ENCODE measurements at regions not wholly inside any gene's neighbourhood (a gene's known extent, or its start where the extent isn't known, plus 50 kb on each side); places are given as distances from the start of the nearest gene placed in this dataset.
"Not testable (repeated sequence)": the region's sequence is repeated elsewhere in the genome, so short reads cannot be mapped to it uniquely, and the experiment has no call there.

- DNase-seq (ENCODE audit: low read depth, low spot score), result no peak
- in situ Hi-C loops (cut with HindIII; ENCODE audit: low pct_unique_long_range_greater_than_20kb, low sequenced_read_pairs), result no loop called here
Observed at GRCh38 chr11:96785073-96785472, 395.3 kb downstream of the JRKL start.

GRCh38 chr11:96794152-96794551, 404.3 kb downstream of the JRKL start:
- in situ Hi-C loops (cut with HindIII; ENCODE audit: low pct_unique_long_range_greater_than_20kb, low sequenced_read_pairs), result no loop called here
- peak; percentile 1 for DNase-seq (ENCODE audit: low read depth, low spot score)

GRCh38 chr11:96798445-96798844, 408.6 kb downstream of the JRKL start:
- no peak for DNase-seq (ENCODE audit: low read depth, low spot score)
- in situ Hi-C loops (cut with HindIII; ENCODE audit: low pct_unique_long_range_greater_than_20kb, low sequenced_read_pairs), result no loop called here

DNA sequence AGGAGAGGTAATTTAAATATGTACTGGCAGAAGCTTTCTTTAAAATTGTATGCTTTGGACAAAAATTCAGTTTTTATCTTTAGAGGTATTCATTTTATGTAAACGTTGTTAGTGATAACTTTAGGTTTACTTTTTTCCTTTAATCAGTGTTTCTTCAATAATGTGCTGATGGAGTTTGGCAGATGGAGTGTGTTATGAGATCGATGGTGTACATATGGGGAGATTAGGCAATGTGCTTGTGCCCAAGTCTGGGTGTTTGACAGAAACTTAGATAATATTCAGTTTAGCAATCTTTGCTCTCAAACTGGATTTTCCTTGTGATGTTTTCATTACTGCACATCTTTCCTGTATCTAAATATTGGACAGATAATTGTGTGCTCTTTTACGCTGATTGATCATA, 425.4 kb downstream of the JRKL start:
- no peak for DNase-seq (ENCODE audit: low read depth, low spot score)
- in situ Hi-C loops (cut with HindIII; ENCODE audit: low pct_unique_long_range_greater_than_20kb, low sequenced_read_pairs), result no loop called here

DNA sequence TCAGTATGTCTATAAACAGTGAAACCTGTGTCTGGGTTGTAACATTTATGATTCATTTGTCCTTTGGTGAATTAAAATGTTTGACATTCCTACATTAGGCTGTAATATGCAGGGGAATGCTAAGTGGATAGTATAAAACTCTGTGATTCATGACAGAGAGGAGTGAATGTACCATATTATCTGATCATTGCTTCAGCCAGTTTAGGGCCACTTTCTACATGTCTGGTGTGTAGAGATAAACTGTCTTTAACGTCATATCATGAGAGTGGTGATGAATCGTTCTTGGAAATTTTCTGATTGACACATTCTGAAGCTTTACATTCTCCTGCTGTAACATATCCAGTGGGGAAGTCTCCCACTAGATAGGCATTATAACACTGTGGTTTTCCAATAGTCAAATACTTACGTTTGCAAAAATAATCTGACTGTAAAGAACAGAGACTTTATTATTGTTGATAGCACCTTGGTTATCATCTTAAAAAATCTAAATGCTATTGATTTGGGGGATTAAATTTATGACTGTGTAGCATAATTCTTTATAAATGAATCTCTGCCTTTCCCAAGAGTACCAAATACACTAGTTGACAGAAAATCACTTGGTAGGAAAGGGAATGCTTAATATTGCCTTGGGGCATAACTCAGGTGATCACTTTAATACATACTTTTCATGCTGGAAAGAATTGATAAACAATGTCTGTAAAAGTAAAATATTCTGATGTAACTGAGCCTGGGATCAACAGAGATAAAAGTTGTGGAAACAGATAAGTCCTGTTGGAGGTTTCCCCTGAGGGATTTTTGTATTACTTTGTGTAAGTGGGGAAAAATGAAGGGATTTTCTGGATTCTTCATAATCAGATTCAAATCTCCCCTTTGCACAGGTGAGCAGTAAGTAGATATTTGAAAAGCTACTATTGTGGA, 427.9 kb downstream of the JRKL start:
- DNase-seq (ENCODE audit: low read depth, low spot score), result no peak
- in situ Hi-C loops (cut with HindIII; ENCODE audit: low pct_unique_long_range_greater_than_20kb, low sequenced_read_pairs), result no loop called here

DNA sequence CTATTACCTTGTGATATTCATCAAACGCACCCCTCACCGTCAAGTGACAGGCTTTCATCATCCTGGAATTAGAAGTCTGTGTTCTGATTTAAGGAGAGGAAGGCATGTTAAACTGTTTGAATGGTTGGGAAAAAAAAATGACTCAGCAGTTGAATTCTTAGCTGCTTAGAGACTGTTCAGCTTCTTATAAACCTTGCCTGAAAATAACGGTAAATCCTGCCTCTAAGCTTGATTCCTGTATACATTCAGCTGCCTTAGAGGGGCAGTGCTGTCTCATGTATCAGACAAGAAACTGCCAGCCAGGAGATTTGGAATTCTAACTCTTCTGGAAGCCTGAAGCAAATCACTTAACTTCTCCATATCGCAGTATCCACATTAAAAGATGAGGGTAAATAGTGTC, 437.4 kb downstream of the JRKL start:
- in situ Hi-C loops (cut with HindIII; ENCODE audit: low pct_unique_long_range_greater_than_20kb, low sequenced_read_pairs), result no loop called here
- peak; percentile 2 for DNase-seq (ENCODE audit: low read depth, low spot score)

DNA sequence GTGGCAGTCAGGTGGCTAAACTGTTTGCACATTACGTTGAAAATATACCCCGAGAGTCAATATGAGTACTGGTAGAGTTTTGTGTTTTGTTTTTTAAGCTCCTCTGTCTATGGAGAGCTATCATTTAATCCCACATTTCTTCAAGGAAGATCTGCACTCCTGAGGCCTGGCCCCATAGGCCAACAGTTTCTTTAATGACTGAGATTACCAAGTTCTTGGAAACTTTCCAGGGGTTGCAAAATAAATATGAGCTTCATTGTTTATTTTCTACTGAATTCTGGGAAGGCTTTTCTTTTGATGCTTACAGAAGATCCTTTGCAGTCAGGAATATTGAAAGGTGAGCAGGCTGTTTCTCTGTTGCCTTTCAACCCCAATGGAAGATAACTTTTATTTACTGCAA, 452.0 kb downstream of the JRKL start:
- no peak for DNase-seq (ENCODE audit: low read depth, low spot score)
- in situ Hi-C loops (cut with HindIII; ENCODE audit: low pct_unique_long_range_greater_than_20kb, low sequenced_read_pairs), result no loop called here

DNA sequence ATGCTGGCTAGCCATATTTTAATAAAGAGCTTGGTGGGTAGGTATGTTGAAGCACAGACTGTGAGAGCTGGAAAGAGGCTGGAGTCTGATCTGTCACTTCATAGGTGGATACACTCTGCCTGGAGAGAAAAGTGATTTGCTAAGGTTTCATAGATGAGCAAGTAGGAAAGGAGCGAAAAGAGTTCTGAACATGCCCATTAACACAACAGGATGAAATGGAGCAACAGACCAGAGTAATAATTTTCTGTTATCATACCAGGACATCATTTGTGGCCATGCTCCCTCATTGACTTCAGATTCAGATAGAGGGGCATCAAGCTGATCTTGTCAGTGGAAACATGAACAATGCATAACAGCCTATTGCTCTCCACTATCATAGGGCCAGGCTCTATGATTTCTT, 452.9 kb downstream of the JRKL start:
- no peak for DNase-seq (ENCODE audit: low read depth, low spot score)
- in situ Hi-C loops (cut with HindIII; ENCODE audit: low pct_unique_long_range_greater_than_20kb, low sequenced_read_pairs), result no loop called here

GRCh38 chr11:96854425-96854824, 464.6 kb downstream of the JRKL start:
- DNase-seq (ENCODE audit: low read depth, low spot score), result no peak
- in situ Hi-C loops (cut with HindIII; ENCODE audit: low pct_unique_long_range_greater_than_20kb, low sequenced_read_pairs), result no loop called here

DNA sequence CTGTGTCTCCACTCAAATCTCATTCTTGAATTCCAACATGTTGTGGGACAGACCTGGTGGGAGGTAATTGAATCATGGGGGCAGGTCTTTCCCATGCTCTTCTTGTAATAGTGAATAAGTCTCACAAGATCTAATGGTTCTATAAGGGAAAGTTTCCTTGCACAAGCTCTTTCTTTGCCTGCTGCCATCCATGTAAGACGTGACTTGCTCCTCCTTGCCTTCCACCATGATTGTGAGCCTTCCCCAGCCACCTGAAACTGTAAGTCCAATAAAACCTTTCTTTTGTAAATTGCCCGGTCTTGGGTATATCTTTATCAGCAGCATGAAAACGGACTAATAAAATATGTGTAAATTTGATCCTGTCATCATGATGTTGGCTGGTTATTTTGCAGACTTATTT, 471.9 kb downstream of the JRKL start:
- DNase-seq (ENCODE audit: low read depth, low spot score); in situ Hi-C loops (cut with HindIII; ENCODE audit: low pct_unique_long_range_greater_than_20kb, low sequenced_read_pairs): not testable (repeated sequence)

GRCh38 chr11:96863520-96863919, 473.7 kb downstream of the JRKL start:
- no peak for DNase-seq (ENCODE audit: low read depth, low spot score)

DNA sequence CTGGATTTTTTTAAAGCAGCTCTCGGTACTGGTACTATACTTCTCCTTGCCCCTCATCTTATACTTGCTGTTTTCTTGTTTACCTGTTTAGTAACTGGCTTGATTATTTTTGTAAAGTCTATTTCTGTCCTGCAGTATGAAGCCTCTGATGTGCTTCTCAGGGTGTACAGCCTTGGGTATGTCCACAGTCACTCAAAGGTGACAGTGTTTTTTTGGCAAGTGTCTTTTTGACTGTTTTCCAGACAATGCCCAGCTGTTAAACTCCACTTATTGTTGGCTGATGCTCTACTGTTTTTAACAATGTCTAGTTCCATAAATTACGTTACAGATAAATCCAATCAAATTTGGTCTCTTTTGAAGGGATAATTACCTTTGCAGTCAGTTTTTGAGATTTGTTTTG, 475.2 kb downstream of the JRKL start:
- in situ Hi-C loops (cut with HindIII; ENCODE audit: low pct_unique_long_range_greater_than_20kb, low sequenced_read_pairs), result no loop called here
- DNase-seq (ENCODE audit: low read depth, low spot score), result no peak

More at GRCh38 chr11:96863520-96863919, 473.7 kb downstream of the JRKL start:
- in situ Hi-C loops (cut with HindIII; ENCODE audit: low pct_unique_long_range_greater_than_20kb, low sequenced_read_pairs), result no loop called here

- DNase-seq (ENCODE audit: low read depth, low spot score), result no peak
- in situ Hi-C loops (cut with HindIII; ENCODE audit: low pct_unique_long_range_greater_than_20kb, low sequenced_read_pairs), result no loop called here
Observed at GRCh38 chr11:96869207-96869606, 479.4 kb downstream of the JRKL start.

GRCh38 chr11:96875712-96876111, 485.9 kb downstream of the JRKL start:
- DNase-seq (ENCODE audit: low read depth, low spot score), result no peak
- in situ Hi-C loops (cut with HindIII; ENCODE audit: low pct_unique_long_range_greater_than_20kb, low sequenced_read_pairs), result no loop called here

DNA sequence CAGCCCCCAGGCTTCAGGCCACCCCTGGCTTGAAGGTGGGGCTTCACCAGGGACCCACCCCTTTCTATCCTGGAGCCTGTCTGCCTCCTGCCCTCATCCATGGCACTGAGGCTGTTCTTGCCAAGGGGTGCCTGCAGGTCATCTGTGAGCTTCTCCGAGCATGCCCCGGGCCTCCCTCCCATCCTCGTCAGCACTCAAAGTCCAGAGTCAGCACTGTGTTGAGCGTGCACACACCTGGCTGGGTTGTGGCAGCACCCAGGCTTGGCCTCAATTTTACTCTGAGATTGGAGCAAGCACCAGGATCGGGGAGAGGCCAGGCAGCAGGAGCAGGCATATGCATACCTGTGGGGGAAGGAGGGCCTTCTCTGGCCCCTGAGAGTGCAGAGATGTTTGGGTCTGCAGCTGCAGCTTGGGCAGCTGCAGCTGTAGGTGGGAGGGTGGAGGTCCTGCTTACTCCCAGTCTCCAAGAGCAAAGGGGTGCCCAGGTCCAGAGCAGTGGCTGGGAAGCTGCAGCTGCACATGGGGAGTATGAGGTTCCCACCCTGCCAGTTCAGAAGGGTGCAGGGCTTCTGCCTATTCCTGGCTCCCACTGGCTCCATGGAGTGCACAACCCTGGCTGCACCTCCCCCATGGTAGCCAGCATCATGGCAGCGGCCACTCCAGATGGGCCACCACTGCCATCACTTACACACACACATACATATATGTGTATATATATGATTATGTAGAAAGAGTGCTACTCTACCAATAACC, 488.7 kb downstream of the JRKL start:
- in situ Hi-C loops (cut with HindIII; ENCODE audit: low pct_unique_long_range_greater_than_20kb, low sequenced_read_pairs), result no loop called here
- DNase-seq (ENCODE audit: low read depth, low spot score), result no peak

GRCh38 chr11:96882622-96883021, 492.8 kb downstream of the JRKL start:
- DNase-seq (ENCODE audit: low read depth, low spot score); in situ Hi-C loops (cut with HindIII; ENCODE audit: low pct_unique_long_range_greater_than_20kb, low sequenced_read_pairs): not testable (repeated sequence)

DNA sequence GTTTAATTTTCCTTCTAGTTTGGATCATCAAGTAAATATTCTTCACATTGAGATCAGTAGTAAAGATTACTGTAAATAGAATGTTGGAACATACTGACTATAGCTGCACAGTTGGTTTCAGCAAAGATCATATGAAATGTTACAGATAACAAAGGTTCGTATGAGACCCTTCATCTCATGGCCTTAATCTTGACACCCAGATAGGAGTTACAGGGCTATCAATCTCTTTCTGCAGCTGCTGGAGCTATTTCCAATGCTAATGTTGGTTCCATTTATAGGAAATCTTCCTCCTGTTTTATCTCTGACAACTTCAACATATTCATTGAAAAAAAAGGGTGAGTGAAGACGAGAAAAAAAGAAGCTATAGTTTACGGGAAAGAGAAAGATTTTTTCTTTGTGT, 495.6 kb downstream of the JRKL start:
- in situ Hi-C loops (cut with HindIII; ENCODE audit: low pct_unique_long_range_greater_than_20kb, low sequenced_read_pairs), result no loop called here
- DNase-seq (ENCODE audit: low read depth, low spot score), result no peak

GRCh38 chr11:96885912-96886311, 496.1 kb downstream of the JRKL start:
- DNase-seq (ENCODE audit: low read depth, low spot score), result no peak
- in situ Hi-C loops (cut with HindIII; ENCODE audit: low pct_unique_long_range_greater_than_20kb, low sequenced_read_pairs), result no loop called here

DNA sequence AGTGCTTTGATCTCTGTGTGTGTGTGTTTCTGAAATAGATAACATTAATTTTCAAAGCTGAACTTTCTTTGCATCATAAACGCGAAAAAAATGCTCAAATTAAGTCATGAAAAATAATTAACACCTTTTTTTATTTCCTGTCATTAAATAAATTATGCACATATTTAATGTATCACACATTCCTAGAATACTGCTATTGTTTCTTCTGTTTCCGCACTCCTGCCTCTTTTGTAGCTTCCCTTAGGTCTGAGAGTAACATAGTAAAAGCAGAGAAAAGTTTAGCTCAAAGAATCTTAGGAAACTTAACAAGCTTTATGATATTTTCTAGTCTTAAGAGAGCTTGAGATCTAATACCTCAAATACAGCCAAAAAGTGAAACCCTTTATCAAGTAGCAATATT, 504.2 kb downstream of the JRKL start:
- in situ Hi-C loops (cut with HindIII; ENCODE audit: low pct_unique_long_range_greater_than_20kb, low sequenced_read_pairs), result no loop called here

More for the DNA sequence above, 504.2 kb downstream of the JRKL start:
- no peak for DNase-seq (ENCODE audit: low read depth, low spot score)
